ENCODE measurements at regions not wholly inside any gene's neighbourhood (a gene's known extent, or its start where the extent isn't known, plus 50 kb on each side); places are given as distances from the start of the nearest gene placed in this dataset.
"Not testable (repeated sequence)": the region's sequence is repeated elsewhere in the genome, so short reads cannot be mapped to it uniquely, and the experiment has no call there.

DNA sequence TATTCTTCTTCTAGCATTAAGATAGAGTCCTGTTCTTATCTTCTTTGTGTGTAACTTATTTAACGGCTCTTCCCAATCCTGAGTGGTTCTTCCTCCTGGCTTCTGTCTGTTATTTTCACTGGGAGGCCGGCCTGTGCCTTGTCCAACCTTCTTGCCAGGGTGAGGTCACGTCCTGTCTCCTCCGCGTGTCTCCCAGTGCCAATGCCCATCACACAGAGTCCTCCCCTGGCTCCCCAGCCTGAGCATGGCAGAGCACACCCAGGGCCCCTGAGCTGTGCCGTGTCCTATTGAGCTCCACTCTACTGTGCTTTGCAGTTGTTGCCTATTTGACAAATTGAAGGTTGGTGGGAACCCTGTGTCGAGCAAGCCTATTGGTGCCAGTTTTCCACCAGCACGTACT lies 487.3 kb downstream of the BRD1 start:
- DNase-seq (ENCODE audit: low spot score) (no peak), ATAC-seq (ENCODE audit: low FRiP score) (no peak)
- TF ChIP-seq, protein P1, sequence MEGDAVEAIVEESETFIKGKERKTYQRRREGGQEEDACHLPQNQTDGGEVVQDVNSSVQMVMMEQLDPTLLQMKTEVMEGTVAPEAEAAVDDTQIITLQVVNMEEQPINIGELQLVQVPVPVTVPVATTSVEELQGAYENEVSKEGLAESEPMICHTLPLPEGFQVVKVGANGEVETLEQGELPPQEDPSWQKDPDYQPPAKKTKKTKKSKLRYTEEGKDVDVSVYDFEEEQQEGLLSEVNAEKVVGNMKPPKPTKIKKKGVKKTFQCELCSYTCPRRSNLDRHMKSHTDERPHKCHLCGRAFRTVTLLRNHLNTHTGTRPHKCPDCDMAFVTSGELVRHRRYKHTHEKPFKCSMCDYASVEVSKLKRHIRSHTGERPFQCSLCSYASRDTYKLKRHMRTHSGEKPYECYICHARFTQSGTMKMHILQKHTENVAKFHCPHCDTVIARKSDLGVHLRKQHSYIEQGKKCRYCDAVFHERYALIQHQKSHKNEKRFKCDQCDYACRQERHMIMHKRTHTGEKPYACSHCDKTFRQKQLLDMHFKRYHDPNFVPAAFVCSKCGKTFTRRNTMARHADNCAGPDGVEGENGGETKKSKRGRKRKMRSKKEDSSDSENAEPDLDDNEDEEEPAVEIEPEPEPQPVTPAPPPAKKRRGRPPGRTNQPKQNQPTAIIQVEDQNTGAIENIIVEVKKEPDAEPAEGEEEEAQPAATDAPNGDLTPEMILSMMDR (IDR thresholded peaks at IDR 0.05): no peak

DNA sequence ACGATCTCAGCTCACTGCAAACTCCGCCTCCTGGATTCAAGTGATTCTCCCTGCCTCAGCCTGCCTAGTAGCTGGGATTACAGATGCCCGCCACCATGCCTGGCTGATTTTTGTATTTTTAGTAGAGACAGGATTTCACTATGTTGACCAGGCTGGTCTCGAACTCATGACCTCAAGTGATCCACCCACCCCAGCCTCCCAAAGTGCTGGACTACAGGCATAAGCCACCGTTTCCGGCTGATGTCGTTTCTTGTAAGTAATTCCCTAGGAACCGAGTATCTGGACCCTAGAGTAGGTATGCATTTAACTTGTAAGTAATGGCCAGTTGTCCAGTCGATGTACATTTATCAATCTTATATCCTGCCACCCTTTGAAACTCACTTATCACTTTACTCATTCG lies 491.2 kb downstream of the BRD1 start:
- not testable (repeated sequence) for DNase-seq (ENCODE audit: low spot score); ATAC-seq (ENCODE audit: low FRiP score)

DNA sequence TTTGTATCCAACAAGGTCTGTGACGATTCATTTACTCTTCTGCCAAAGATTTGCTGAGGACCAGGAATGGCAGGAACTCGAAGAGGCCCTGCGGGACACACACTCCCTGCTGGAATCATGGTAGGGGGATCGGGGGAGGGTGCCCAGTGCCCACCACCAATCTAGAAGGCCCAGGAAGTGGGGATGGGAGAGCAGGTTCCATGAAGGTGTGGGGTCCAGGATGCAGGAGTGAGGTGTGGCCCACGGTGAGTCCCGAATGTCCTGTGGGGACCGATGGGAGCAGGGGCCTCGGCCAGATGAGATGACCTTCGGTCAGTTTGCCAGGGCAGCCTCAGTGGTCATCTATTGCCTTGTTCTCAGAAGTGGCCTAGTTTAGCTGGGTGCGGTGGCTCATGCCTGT lies 492.7 kb downstream of the BRD1 start:
- no peak for DNase-seq (ENCODE audit: low spot score)
- no peak for ATAC-seq (ENCODE audit: low FRiP score)

DNA sequence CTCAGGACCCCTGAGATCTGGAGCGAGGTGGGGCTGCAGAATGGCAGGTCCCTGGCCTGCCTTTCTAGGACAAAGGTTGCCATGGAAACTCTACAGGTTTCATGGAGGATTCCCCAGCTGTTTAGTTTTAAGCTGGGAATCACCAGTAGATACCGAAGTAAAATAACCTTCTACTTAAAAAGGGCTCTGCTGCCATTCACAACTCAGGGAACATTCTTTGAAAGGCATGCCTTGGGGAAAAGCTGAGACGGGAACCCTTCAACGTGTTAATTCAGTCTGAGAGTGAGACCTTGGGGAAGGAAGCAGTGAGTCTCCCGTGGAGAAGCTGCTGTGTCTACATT lies 493.3 kb downstream of the BRD1 start:
- no peak for ATAC-seq (ENCODE audit: low FRiP score)
- no peak for DNase-seq (ENCODE audit: low spot score)
- TF ChIP-seq, protein P1 (IDR thresholded peaks at IDR 0.05): no peak

More for the DNA sequence above, 492.7 kb downstream of the BRD1 start:
- TF ChIP-seq, protein P1 (IDR thresholded peaks at IDR 0.05): no peak

DNA sequence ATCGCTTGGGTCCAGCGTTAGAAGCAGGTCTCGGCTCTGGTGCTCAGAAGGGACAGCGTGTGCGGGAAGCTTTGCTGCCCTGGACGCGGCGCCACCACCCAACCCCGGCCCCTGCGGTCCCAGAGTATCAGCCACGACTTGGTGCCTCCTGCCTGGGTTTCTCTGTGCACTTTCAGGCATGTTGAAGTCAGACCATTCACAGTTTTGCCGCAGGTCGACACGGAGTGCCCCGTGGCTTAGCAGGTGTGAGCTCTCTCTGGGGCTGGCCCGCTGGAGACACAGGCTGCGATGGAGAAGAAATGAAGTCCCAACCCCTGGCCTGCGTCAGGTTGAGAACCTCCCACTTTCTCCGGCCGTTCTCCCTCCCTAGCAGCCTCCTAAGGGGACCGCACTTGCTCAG lies 494.5 kb downstream of the BRD1 start:
- ATAC-seq (ENCODE audit: low FRiP score) (no peak), DNase-seq (ENCODE audit: low spot score) (no peak)
- TF ChIP-seq, protein P1 (IDR thresholded peaks at IDR 0.05): no peak

DNA sequence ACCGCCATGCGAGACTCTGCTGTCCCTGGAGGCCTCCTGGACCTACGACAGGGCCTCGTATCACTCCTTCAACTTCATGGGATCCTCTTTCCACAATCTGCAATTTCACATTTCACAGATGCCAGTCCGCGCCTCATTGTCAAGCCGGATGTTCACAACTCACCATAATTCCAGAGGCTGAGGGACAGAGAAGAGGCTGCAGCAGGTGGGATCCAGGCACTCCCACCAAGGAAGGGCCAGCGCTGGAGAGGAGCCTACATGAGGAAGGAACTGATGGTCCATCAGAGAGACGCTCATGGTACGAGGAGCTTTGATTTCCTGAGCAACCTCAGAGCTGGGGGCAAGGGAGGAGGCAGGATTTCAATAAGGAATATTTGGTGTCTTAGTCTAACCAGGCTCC lies 495.0 kb downstream of the BRD1 start:
- ATAC-seq (ENCODE audit: low FRiP score) (no peak), DNase-seq (ENCODE audit: low spot score) (no peak)
- TF ChIP-seq, protein P1 (IDR thresholded peaks at IDR 0.05): no peak

DNA sequence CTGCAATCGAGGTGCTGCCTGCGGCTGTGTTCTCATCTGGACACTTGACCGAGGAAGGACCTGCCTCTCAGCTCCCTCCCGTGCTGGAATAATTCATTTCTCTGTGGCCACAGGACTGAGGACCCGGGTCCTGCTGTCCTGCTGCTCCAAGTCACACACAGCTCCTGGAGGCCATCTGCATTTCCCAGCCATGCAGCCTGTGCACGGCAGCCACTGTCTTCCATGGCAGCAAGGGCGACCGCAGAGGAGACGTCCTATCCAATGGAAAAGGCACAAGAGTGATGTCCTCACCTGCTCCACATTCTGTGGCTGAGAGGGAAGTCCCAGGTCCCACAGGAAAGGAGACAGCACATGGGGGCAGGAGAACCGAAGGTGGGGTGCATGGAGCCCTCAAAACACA lies 495.8 kb downstream of the BRD1 start:
- DNase-seq (ENCODE audit: low spot score): no peak
- TF ChIP-seq, protein P1 (IDR thresholded peaks at IDR 0.05): no peak
- ATAC-seq (ENCODE audit: low FRiP score): no peak

DNA sequence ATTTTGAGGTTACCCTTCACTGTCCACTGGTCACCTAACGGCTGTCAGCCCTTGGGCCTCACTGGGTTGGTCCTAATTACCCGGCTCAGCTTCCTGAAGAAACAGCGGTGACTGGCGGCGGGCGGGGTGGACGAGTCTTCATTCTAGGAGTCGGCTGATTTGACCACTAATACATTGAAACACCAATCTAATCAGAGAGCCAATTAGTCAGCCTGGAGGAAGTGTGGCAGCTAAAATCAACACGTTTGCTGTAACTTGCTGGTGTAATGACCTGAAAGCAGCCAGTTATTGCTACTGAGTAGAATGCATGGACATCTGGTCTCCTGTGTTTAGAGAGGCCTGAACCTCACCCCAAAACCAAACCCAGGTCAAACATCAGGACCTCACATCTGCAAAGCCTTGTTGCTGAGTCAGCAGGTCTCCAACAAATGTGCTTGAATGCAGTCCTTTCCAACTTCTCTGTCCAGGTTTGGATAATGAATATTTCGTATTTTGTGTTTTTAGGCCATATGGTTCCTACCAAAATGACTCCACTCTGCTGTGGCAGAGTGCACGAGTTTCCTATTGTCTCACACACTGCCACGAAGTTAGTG lies 496.4 kb downstream of the BRD1 start:
- DNase-seq (ENCODE audit: low spot score): no peak
- no peak for ATAC-seq (ENCODE audit: low FRiP score)
- TF ChIP-seq, protein P1 (IDR thresholded peaks at IDR 0.05): no peak

Data from omental fat pad (tissue), 3 donors.